ENCODE measurements at regions not wholly inside any gene's neighbourhood (a gene's known extent, or its start where the extent isn't known, plus 50 kb on each side); places are given as distances from the start of the nearest gene placed in this dataset.

DNA sequence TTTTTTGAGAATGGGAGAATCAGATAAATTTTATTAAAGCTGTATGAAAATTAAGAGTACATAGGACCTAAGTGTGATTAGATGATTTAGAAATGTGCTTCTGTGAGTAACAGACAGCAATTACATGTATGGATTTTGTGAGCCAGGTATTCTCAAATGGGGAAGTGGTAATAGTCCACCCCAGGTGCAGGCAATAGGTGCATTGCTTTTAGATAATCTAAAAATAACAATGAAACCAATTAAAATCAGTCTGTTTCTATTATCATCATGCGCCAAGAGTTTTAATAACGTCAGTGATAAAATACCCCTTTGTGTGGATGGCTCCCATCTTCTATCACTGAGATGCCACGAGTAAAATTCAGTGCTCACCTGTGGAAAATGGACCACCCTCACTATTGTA lies 265.3 kb downstream of the RNF144A start:
- H3T11ph ChIP-seq (ENCODE audit: low read length) = no peak overlapping the region
- H3K4me3 Mint-ChIP-seq = no peak overlapping the region
- DNase-seq = no peak
- H3K4ac ChIP-seq (ENCODE audit: low read depth, low read length) = no peak overlapping the region
- no peak overlapping the region for H2BK12ac ChIP-seq (ENCODE audit: insufficient read length, low read depth, low read length)
- H4K8ac ChIP-seq (replicated peaks; ENCODE audit: insufficient read length, low read depth, low read length) = no peak overlapping the region
- H4K20me1 ChIP-seq (ENCODE audit: control insufficient read depth, insufficient read depth, insufficient read length) = no peaks in the 10 kb centered on the region
- no peak overlapping the region for H2BK120ac ChIP-seq (ENCODE audit: low read depth, low read length, poor library complexity, severe bottlenecking)
- H3K14ac ChIP-seq (ENCODE audit: insufficient read depth, low read length) = no peak overlapping the region
- no peak overlapping the region for H2BK15ac ChIP-seq (ENCODE audit: low read depth, low read length)
- no peak overlapping the region for H3K9ac ChIP-seq (ENCODE audit: extremely low read depth, insufficient read length, low read length)
- H3K9me3 Mint-ChIP-seq = peaks cover 0 to 3% of the 10 kb centered on the region in 2 experiments; a peak in 2 of 5 replicates
- TF ChIP-seq, protein P1, sequence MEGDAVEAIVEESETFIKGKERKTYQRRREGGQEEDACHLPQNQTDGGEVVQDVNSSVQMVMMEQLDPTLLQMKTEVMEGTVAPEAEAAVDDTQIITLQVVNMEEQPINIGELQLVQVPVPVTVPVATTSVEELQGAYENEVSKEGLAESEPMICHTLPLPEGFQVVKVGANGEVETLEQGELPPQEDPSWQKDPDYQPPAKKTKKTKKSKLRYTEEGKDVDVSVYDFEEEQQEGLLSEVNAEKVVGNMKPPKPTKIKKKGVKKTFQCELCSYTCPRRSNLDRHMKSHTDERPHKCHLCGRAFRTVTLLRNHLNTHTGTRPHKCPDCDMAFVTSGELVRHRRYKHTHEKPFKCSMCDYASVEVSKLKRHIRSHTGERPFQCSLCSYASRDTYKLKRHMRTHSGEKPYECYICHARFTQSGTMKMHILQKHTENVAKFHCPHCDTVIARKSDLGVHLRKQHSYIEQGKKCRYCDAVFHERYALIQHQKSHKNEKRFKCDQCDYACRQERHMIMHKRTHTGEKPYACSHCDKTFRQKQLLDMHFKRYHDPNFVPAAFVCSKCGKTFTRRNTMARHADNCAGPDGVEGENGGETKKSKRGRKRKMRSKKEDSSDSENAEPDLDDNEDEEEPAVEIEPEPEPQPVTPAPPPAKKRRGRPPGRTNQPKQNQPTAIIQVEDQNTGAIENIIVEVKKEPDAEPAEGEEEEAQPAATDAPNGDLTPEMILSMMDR (conservative IDR thresholded peaks at IDR 0.05) = no peak
- no peak overlapping the region for H2BK5ac ChIP-seq (ENCODE audit: insufficient read length, low read length)
- H3K9me3 ChIP-seq (ENCODE audit: control insufficient read depth, low read depth, low read length) = no peaks in the 10 kb centered on the region
- no peak overlapping the region for H3K18ac ChIP-seq (ENCODE audit: insufficient read length, low read depth, low read length)
- no peak overlapping the region for H3K4me2 ChIP-seq (ENCODE audit: insufficient read depth, insufficient read length, low read length)
- H4K5ac ChIP-seq (ENCODE audit: insufficient read length, low read depth, low read length) = no peak overlapping the region
- H3K56ac ChIP-seq (ENCODE audit: insufficient read length, low read depth, low read length) = no peak overlapping the region
- no CpG with 5 or more reads among the region's 3 CpGs for WGBS (ENCODE audit: extremely low coverage, insufficient read length, low lambda C conversion rate)
- no peak overlapping the region for H2BK20ac ChIP-seq (ENCODE audit: low read depth, low read length, poor library complexity, severe bottlenecking)
- no peak overlapping the region for H2AK5ac ChIP-seq (ENCODE audit: insufficient read length, low read length)
- no peak overlapping the region for H3K27ac ChIP-seq (ENCODE audit: insufficient read length, low read depth, low read length)
- no peaks in the 10 kb centered on the region for H3K27me3 Mint-ChIP-seq (ENCODE audit: low read depth)
- H3K27me3 ChIP-seq (ENCODE audit: insufficient read depth, low read length) = no peaks in the 10 kb centered on the region
- H3K4me1 ChIP-seq (ENCODE audit: insufficient read depth, low read length) = no peaks in the 10 kb centered on the region
- no peaks in the 10 kb centered on the region for H3K23me2 ChIP-seq (ENCODE audit: insufficient read length, low read depth, low read length, poor library complexity, severe bottlenecking)
- H2AFZ ChIP-seq (ENCODE audit: low read length) = no peak overlapping the region
- H3K27ac Mint-ChIP-seq = no peak overlapping the region
- no peaks in the 10 kb centered on the region for H3K79me2 ChIP-seq (ENCODE audit: insufficient read depth, low read length)
- no peak overlapping the region for H3K23ac ChIP-seq (ENCODE audit: insufficient read length, low read depth, low read length)
- H3K79me1 ChIP-seq (ENCODE audit: insufficient read depth, low read depth, low read length, poor library complexity, severe bottlenecking) = no peaks in the 10 kb centered on the region
- peaks cover 16 to 19% of the 10 kb centered on the region in 2 experiments for H3K4me1 Mint-ChIP-seq
- H4K91ac ChIP-seq (ENCODE audit: insufficient read length, low read depth, low read length) = no peak overlapping the region
- peaks cover 0 to 2% (median 0%) of the 10 kb centered on the region in 3 experiments; a peak in 2 of 7 replicates for H3K36me3 Mint-ChIP-seq (ENCODE audit: insufficient read depth in 1 of 3, low read depth in 3 of 3)

Data from H9 (cell line).